GM12875 (cell line): ENCODE measurements at regions not wholly inside any gene's neighbourhood (a gene's known extent, or its start where the extent isn't known, plus 50 kb on each side); places are given as distances from the start of the nearest gene placed in this dataset.

Experiments
- H3K4me3 ChIP-seq: one replicate; pipeline ENCODE4 v1.5.1; 2011; ENCODE audit warnings: low read depth, low read length, control low read depth
- TF ChIP-seq, protein P1 (sequence below): IDR thresholded peaks from 2 replicates; pipeline ENCODE4 v1.5.1; 2011; ENCODE audit warnings: low read depth, mild to moderate bottlenecking, control low read depth, inconsistent platforms, low read length, moderate library complexity, borderline replicate concordance; ENCODE audit not compliant: insufficient read depth

DNA sequence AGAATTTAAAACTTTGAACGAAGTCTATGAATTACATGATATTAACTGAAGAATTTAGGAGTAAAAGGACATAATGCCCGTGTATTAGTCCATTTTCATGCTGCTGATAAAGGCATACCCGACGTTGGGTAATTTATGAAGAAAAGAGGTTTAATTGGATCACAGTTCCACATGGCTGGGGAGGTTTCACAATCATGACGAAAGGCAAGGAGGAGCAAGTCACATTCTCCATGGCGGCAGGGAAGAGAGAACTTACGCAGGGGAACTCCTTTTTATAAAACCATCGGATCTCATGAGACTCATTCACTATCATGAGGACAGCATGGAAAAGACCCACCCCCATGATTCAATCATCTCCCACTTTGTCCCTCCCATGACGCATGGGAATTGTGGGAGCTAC lies 210.6 kb downstream of the CD83 start:
- TF ChIP-seq, protein P1, sequence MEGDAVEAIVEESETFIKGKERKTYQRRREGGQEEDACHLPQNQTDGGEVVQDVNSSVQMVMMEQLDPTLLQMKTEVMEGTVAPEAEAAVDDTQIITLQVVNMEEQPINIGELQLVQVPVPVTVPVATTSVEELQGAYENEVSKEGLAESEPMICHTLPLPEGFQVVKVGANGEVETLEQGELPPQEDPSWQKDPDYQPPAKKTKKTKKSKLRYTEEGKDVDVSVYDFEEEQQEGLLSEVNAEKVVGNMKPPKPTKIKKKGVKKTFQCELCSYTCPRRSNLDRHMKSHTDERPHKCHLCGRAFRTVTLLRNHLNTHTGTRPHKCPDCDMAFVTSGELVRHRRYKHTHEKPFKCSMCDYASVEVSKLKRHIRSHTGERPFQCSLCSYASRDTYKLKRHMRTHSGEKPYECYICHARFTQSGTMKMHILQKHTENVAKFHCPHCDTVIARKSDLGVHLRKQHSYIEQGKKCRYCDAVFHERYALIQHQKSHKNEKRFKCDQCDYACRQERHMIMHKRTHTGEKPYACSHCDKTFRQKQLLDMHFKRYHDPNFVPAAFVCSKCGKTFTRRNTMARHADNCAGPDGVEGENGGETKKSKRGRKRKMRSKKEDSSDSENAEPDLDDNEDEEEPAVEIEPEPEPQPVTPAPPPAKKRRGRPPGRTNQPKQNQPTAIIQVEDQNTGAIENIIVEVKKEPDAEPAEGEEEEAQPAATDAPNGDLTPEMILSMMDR: no peak
- no peak overlapping the region for H3K4me3 ChIP-seq

DNA sequence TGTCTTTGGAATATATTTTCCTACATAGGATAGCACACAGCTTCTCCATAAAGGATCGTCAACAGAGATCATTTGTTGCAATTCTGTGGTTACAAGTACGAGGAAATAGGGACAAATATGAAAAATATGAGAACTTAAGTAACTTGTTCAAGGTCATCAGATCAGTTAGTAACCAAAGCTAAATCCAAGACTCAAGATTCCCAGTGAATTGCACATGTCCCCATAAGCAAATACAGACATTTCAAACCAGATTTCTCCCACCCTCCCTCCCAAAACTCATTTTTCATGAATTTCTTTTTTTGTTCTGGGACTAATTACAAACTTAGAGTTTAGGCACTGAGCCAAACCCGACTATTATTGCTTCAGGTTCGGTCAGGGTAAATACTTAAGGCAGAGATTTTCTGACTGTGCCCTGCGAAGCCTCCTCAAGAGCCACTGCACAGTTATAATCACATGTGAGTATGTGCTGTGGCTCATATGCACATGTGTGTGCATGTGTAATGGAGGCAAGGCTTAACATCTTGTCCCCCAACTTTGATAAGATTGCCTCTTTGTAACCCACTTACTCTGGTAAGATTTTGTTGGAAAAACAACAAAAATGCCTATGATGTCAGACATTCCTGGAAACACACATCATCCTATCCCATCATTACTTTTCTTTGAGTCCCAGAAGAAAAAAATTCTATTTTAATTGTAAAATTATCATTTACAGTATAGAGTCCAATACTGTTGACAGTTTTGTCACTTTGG lies 216.2 kb downstream of the CD83 start:
- H3K4me3 ChIP-seq: no peak overlapping the region
- TF ChIP-seq, protein P1: no peak

DNA sequence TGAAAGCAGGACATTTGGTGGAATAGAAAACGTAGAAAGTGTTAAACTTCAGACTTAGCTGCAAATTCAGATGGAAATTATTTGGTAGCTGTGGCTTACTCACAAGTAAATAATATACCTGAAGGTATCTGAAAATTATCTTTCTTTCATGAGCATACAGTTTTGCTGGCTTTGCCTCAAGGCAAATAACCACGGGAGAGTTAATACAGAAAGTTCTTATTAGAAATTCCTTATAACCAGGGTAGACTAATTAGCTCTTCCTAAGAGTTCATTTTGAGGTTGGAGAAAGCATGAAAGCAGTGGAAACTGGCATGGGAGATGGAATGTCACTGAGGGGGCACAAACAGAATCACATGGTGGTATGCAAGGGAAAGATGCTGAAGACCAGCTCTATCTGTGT lies 217.5 kb downstream of the CD83 start:
- TF ChIP-seq, protein P1: no peak
- H3K4me3 ChIP-seq: no peak overlapping the region

DNA sequence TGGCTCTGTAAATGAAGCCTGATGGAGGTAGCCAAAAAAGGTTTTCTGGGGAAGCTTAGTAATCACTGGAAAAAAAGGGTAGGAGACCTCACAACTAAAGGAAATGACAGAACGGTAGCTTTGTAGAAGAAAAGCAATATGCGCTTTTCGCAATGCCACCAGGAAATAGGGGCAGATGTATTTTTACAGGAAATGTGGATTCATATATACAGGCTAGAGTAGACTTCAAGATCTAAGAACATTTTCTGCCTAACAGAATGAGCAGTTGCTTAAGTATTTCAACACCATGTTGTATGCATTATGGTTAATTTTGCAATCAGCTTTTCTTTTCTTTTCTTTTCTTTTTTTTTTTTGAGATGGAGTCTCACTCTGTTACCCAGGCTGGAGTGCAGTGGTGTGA lies 219.6 kb downstream of the CD83 start:
- TF ChIP-seq, protein P1: no peak
- H3K4me3 ChIP-seq: no peak overlapping the region

DNA sequence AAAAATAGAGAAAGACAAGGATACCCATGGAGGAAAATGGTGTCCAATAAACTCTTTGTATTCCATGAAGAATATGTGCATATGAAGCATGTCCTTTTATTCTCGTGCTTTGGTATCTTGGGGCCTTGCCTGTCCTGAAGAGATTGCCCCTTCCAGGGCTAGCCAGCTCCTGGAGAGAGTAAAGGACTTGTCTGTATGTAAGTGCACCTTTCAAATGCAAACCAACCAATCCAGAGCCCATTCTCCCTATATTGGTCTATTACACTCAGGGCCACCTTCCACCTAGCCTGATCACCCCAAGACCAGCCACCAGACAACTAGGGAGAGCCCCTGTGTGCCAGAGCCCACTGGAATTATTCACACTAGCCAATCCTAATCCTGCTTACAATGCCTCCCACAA lies 221.6 kb downstream of the CD83 start:
- TF ChIP-seq, protein P1: no peak
- H3K4me3 ChIP-seq: no peak overlapping the region

DNA sequence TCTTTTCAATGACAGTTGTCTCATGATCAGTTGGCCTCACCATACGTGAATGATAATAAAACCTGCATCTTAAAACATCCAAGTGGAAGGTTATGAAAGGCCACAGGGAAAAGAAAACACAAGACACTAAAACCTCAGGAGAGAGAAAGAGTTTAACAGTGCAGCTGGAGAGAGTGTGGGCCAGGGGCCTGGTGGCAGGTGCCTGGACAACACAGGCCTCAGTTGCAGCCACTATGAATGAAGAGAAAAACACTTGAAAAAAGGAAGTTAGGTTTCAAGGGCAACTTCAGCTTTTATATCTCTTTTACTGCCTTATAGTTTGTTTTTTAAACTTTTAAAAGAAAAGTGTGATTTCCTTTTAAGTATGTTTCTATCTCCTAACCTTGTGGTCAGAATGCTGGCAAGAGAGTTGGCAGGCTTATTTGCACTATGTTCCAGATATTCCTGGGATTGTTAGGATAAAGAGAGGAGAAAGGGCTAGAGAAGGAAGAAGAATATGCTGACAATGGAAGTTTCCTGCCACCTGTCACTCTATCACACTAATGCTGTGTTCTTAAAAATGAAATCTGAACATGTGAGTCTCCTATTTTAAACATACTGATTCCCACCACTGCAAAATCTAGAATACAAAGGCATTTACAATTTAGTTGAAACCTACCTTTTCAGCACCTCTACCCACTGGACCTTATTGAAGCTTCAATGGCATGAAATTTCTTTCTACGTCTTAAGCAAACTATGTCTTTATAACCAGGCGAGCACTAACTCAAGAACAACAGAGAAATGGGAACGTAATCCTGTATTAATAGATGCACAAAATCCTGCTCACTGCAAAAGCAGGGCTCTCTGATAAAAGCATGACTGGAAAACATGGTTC lies 222.4 kb downstream of the CD83 start:
- H3K4me3 ChIP-seq: no peak overlapping the region
- TF ChIP-seq, protein P1: no peak
